SJCRH30 (cell line): ENCODE measurements at regions not wholly inside any gene's neighbourhood (a gene's known extent, or its start where the extent isn't known, plus 50 kb on each side); places are given as distances from the start of the nearest gene placed in this dataset.

Experiments
- DNase-seq, 2 experiments: peaks; one replicate each; pipeline ENCODE4 v3.0.0-alpha.2; 2015 to 2020
- H3K27ac ChIP-seq: fragments of 250-450 bp; sonication (Bioruptor Pico); 2 replicates; pipeline ENCODE4 v1.5.1; 2020; ENCODE audit warnings: mild to moderate bottlenecking, moderate library complexity
- H3K27me3 ChIP-seq: fragments of 250-450 bp; sonication (Bioruptor Pico); 2 replicates; pipeline ENCODE4 v1.5.1; 2020; ENCODE audit warnings: mild to moderate bottlenecking, moderate library complexity
- H3K36me3 ChIP-seq: fragments of 250-450 bp; sonication (Bioruptor Pico); 2 replicates; pipeline ENCODE4 v1.5.1; 2020; ENCODE audit warnings: mild to moderate bottlenecking, moderate library complexity
- H3K4me1 ChIP-seq: fragments of 250-450 bp; sonication (Bioruptor Pico); 2 replicates; pipeline ENCODE4 v1.5.1; 2020; ENCODE audit warnings: mild to moderate bottlenecking, moderate library complexity
- H3K4me3 ChIP-seq: fragments of 250-450 bp; sonication (Bioruptor Pico); 2 replicates; pipeline ENCODE4 v1.5.1; 2020; ENCODE audit warnings: mild to moderate bottlenecking, moderate library complexity
- H3K9me3 ChIP-seq: fragments of 250-450 bp; sonication (Bioruptor Pico); replicated peaks from 2 replicates; pipeline ENCODE4 v1.5.1; 2020; ENCODE audit warnings: mild to moderate bottlenecking, moderate library complexity

DNA sequence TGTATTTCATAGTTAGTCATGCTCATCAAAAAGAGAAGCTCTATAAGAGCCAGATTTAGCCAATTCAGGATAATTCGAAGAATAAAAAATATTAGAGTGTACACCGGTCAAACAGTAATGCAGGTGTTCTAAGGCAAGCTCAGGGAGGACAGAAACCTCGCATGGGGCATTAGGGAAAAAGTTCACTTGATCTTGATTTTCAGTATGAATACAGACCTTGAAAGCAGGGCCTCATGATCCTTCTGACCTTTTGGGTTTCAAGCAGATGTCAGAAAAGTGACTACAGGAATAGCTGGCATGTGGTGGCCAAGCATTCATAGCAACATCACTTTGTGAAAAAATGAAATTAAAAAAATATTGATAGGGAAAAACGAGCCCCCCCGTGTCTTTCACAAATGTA lies 394.9 kb downstream of the KIF4B start:
- H3K9me3 ChIP-seq = no peaks in the 10 kb centered on the region
- H3K27me3 ChIP-seq = peaks cover 6% of the 10 kb centered on the region; the same call in 1 of the 2 replicates
- no peak overlapping the region for H3K27ac ChIP-seq
- H3K4me3 ChIP-seq = no peak overlapping the region
- no peaks in the 10 kb centered on the region for H3K36me3 ChIP-seq
- DNase-seq = no peak
- H3K4me1 ChIP-seq = no peaks in the 10 kb centered on the region; the same call in 1 of the 2 replicates

DNA sequence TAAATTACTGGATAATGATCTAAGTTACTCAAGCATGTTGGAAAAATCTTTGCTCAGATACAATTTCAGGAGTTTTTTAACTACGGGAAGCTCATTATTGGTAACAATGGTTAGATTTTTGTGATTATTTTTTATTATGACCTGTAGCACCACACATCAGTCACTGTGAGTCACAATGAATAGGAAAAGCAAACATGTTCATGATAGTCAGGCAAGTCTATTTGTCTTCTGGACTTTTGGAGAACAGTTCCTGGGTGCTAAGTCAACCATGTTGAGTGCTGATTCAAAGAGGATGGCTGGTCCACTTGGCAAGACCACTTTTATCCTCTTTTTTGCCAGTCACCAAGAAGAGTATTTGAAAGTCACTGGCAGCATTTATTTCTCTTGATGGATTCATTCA lies 403.2 kb downstream of the KIF4B start:
- Histone ChIP-seq H3K4me3 (no peak overlapping the region), H3K27ac (no peak overlapping the region), H3K36me3 (no peaks in the 10 kb centered on the region), H3K9me3 (no peaks in the 10 kb centered on the region), H3K27me3 (peaks cover 4% of the 10 kb centered on the region; the same call in 1 of the 2 replicates), H3K4me1 (no peaks in the 10 kb centered on the region)
- DNase-seq = no peak

DNA sequence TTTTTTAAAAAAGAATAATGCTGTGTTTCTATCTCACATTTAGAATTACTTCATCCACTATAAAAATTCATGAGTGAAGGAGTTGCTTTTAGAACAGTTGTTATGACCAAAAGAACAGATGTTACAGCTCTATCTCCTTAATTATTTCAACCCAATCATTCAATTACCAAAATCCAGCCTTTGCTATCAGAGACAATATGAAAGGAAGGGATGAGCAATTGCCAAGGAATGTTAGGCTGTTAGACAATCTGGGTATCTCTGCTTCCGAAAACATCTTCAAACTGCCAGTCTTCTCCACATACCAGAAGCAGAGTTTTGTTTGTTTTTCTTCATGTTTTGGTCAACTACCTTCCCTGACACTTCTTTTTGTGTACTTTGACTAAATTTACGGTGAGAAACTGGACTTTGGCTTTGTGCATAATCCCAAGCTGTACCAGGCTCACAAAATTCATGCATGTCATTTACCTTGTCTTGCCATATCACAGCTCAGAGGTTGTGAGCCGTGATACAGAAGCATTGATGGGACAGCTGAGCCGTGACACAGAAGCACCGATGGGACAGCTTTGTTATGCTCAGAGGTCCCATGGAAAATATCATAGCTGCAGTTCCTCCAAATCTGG lies 405.5 kb downstream of the KIF4B start:
- no peak overlapping the region for H3K4me3 ChIP-seq
- H3K9me3 ChIP-seq = no peaks in the 10 kb centered on the region
- H3K27me3 ChIP-seq = 0 out of 2 replicates have a peak, but pooled peaks cover 3% of the 10 kb centered on the region
- no peak overlapping the region for H3K27ac ChIP-seq
- no peaks in the 10 kb centered on the region for H3K36me3 ChIP-seq
- no peak for DNase-seq
- H3K4me1 ChIP-seq = no peaks in the 10 kb centered on the region

DNA sequence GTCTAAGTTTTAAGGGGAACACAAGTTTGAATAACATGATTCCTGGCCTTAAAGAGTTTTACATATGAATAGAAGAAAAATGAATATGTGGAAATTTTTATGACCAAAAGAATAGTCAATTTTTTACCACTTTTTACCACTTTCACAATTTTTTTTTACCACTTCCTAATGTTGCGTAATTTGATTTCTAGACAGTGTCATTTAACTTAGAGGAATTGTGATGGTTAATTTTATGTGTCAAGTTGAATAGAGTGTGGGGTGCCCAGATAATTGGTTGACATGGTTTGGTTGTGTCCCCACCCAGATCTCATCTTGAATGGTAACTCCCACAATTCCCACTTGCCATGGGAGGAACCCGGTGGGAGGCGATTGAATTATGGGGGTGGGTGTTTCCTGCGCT lies 416.6 kb downstream of the KIF4B start:
- Histone ChIP-seq H3K27ac (no peak overlapping the region), H3K4me3 (no peak overlapping the region), H3K4me1 (no peaks in the 10 kb centered on the region), H3K36me3 (no peaks in the 10 kb centered on the region), H3K9me3 (no peaks in the 10 kb centered on the region), H3K27me3 (no peaks in the 10 kb centered on the region)
- no peak for DNase-seq

DNA sequence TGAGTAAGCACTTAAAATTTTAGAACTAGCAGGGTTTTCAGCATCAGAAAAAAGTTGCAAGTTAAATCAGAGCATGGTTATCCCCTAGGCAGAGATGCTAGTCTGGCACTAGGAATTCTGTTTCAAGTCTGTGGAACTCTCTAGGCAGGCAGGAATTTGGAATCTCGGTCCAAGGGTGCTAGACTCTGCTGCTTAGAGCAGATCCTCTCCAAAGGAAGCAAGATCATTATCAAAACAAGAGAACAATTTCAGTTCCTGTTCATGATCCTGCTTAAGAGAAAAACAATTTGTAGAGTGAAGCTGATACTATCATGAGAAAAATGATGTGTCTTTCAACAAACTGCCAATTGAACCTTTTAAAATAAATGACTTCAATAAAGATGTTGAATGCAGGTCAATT lies 420.7 kb downstream of the KIF4B start:
- Histone ChIP-seq H3K9me3 (no peaks in the 10 kb centered on the region), H3K27me3 (no peaks in the 10 kb centered on the region), H3K27ac (no peak overlapping the region), H3K36me3 (no peaks in the 10 kb centered on the region), H3K4me1 (no peaks in the 10 kb centered on the region), H3K4me3 (no peak overlapping the region)
- no peak for DNase-seq

DNA sequence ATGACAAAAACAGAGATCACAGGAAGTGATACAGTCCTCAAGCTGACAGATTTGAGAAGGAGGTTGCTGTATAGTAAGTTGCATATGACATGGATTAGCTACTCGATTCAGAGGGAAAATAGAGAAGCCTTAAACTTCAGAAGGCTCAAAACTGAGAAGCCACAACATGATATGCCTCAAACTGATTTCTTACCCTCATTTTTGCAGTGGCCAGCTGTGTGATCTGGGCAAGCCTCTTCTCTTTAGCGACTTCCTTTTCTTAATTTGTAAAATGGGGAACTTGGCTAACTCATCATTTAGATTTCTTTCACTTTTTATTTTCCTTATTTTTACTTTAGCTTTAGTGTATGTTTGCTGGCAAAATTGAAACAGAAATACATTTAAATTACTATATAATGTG lies 421.1 kb downstream of the KIF4B start:
- Histone ChIP-seq H3K4me3 (no peak overlapping the region), H3K27ac (no peak overlapping the region), H3K4me1 (no peaks in the 10 kb centered on the region)

DNA sequence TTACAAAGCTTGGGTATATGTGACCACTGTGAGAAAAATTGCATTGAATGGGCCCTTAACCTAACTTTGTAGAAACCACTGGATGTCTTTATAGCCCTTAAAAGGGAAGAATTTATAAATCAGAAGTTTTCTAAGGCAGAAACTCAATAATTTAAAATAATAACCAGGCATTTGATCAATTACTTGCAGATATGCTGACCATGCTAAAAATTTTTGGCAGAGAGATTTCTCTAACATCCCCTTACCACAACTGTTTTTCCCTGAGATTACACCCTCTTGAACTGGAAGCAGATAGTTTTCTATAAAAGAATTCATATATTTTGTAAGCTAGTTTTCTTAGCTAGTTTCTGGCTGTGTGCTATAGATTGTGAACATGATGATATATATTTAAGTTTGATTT lies 428.3 kb downstream of the KIF4B start:
- Histone ChIP-seq H3K4me1 (no peaks in the 10 kb centered on the region), H3K36me3 (no peaks in the 10 kb centered on the region), H3K4me3 (no peak overlapping the region), H3K27me3 (no peaks in the 10 kb centered on the region), H3K9me3 (no peaks in the 10 kb centered on the region), H3K27ac (no peak overlapping the region)
- no peak for DNase-seq

More for the DNA sequence above, 421.1 kb downstream of the KIF4B start:
- DNase-seq = no peak
- no peaks in the 10 kb centered on the region for H3K27me3 ChIP-seq
- no peaks in the 10 kb centered on the region for H3K36me3 ChIP-seq
- H3K9me3 ChIP-seq = no peaks in the 10 kb centered on the region

DNA sequence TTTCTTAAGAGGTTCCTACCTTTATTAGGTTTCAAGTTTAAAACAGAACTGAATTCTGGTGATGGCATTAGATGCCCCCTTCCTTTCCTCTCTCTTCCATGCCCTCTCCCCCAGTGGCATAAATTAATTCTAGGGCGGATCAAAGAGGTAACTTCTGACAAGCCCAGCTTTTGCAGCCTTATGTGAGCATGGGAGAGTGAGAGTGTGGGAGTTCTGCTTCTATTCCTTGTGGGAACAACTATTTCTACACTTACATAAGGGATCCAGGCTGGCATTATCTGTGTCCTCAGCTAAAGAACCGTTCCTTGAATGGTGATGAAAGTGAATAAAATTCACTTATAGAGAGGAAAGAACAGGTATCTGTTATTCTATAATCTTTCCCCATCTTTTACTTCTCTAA lies 437.6 kb downstream of the KIF4B start:
- Histone ChIP-seq H3K36me3 (no peaks in the 10 kb centered on the region), H3K27ac (no peak overlapping the region), H3K27me3 (no peaks in the 10 kb centered on the region), H3K4me3 (no peak overlapping the region), H3K4me1 (no peaks in the 10 kb centered on the region), H3K9me3 (no peaks in the 10 kb centered on the region)
- no peak for DNase-seq

DNA sequence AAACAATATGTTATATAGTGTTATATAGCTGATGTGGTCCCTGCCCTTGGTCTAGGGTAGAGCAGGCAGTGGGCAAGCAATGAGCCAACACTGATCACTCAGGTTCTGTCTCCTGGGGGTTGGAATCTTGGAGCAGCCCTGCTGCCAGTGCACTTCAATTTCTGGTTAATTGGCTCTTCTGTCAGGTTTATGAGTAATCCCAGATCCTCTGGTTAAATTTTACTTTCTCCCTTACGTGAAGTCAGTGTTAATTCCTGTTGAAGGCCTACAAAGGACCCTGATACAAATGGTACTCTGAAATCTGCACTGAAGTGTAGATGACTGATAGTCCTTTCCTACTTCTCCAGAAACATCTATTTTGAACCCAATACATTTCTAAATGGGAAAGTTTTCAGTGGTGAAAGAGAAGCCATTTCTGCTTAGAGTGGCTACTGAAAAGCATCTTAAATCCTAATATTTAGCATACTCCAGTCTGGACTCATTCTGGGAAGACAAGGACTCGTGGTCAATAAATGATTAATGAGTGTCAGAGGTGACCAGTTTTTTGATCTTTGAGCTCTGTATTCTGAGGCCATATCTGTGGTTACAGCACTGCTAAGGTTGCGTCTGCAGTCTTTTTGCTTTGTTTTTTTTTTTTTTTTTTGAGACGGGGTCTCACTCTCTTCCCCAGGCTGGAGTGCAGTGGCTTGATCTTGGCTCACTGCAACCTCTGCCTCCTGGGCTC lies 442.4 kb downstream of the KIF4B start:
- Histone ChIP-seq H3K27ac (no peak overlapping the region), H3K4me1 (no peaks in the 10 kb centered on the region), H3K36me3 (no peaks in the 10 kb centered on the region), H3K9me3 (no peaks in the 10 kb centered on the region), H3K27me3 (no peaks in the 10 kb centered on the region), H3K4me3 (no peak overlapping the region)
- DNase-seq = no peak

DNA sequence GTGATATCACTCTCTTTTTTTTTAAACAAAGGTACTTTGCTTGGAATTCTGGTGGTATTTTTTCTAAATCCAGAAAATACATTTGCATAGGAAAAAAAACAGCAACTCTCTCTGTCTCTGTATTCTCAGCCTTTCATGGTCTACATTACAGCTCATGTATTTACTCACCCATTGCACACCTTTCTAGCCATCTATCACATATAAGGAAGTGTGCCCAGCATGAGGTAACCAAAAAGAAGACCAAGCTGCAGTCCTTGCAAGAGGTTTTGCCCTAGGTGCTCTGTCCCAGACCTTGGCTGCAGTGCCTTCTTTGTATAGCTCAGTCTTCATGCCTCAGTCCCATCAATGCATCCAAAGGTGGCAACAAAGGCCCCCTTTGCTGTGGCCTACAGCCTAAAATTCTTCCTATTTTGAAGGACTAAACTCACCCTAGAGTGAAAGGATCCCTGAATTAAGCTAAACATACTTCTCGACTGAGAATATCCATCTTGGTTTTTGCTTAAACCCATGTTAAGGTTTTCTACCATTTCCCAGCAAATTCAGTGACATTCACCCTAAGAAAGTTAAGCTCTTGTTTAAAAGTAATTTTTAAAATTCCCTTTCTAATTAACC lies 446.4 kb downstream of the KIF4B start:
- Histone ChIP-seq H3K4me3 (no peak overlapping the region), H3K27me3 (no peaks in the 10 kb centered on the region), H3K36me3 (no peaks in the 10 kb centered on the region), H3K9me3 (no peaks in the 10 kb centered on the region), H3K4me1 (no peaks in the 10 kb centered on the region), H3K27ac (no peak overlapping the region)
- DNase-seq = no peak

DNA sequence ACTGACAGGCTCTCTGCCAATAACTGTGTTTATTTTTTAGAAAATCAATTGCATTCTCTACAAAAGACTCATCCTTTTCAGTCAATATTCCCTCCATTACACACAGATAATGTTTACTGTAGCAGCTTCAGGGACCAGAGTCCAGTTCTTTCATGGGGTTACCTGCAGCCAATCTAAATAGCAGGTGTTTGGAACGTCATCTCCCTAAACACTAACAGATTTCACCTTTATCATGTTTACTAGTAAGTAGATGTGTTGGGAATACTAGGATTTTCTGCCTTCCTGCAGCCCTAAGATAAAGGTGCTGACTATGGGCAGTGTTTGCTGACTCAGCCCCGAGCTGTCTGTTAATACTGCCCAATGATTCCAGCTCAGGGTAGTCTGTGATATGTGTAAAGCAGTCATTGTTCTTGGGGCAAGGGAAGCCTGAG lies 447.0 kb downstream of the KIF4B start:
- no peaks in the 10 kb centered on the region for H3K9me3 ChIP-seq
- no peaks in the 10 kb centered on the region for H3K36me3 ChIP-seq
- no peaks in the 10 kb centered on the region for H3K27me3 ChIP-seq
- no peak overlapping the region for H3K27ac ChIP-seq
- no peak overlapping the region for H3K4me3 ChIP-seq
- DNase-seq = no peak
- H3K4me1 ChIP-seq = no peaks in the 10 kb centered on the region

DNA sequence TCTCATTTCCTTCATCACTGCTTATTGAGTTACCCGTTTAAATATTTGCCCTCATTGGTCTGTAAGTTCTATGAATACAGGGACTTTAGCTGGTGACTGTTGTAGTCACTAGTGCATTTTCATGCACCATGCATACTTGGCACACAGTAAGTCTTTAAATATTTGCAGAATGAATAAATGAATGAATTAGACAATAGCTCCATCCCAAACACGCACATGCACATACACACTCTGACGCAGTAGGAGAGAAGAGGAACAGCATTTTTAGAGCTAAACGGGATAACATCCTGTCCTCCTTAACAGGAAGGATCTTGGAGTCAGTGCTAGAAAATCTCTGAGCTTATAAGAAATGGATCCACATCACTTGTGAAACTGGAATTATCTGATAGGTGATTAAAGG lies 447.7 kb downstream of the KIF4B start:
- H3K27me3 ChIP-seq = no peaks in the 10 kb centered on the region
- H3K27ac ChIP-seq = no peak overlapping the region
- no peaks in the 10 kb centered on the region for H3K9me3 ChIP-seq

DNA sequence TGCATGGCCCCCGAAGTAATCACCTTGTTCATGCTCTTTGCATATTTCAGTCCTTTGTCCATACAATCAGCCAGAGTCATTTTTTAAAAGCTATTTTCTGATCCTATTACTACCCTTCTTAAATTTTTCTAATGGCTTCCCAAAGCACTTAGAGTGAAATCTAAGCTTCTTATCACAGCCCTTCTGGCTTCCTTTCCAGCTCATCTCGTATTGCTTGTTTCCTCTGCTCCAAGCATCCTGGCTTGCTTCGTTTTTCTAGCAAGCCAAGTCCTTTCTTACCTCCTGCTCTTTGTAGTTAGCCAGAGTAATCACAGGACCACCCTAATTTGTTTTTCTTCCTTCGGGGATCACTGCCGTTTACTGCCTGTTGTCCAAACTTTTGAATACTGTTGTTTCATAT lies 453.3 kb downstream of the KIF4B start:
- Histone ChIP-seq H3K4me1 (no peaks in the 10 kb centered on the region), H3K4me3 (no peak overlapping the region), H3K9me3 (no peaks in the 10 kb centered on the region), H3K36me3 (no peaks in the 10 kb centered on the region), H3K27me3 (no peaks in the 10 kb centered on the region), H3K27ac (no peak overlapping the region)
- DNase-seq = no peak

More for the DNA sequence above, 447.7 kb downstream of the KIF4B start:
- H3K4me3 ChIP-seq = no peak overlapping the region
- no peaks in the 10 kb centered on the region for H3K4me1 ChIP-seq
- no peak for DNase-seq
- H3K36me3 ChIP-seq = no peaks in the 10 kb centered on the region

DNA sequence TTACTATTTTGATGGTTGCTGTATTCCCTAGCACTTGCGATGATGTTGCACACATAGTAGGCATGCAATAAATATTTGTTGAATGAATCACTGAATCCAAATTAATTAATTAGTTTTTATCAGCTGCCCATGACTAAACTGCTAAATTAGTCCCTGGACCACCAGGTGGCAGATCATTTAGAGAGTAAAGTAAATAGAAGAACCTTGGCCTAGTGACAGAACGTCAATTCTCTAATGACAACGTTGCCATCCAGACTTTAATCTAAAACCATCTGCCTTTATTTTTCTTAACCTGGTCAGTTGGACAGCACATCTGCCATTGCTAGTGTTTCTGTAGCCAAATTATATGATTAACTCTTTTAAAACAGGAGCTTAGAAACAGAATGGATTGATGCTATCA lies 457.5 kb downstream of the KIF4B start:
- no peak for DNase-seq
- Histone ChIP-seq H3K27me3 (no peaks in the 10 kb centered on the region), H3K4me1 (no peaks in the 10 kb centered on the region), H3K9me3 (no peaks in the 10 kb centered on the region), H3K36me3 (no peaks in the 10 kb centered on the region), H3K27ac (no peak overlapping the region), H3K4me3 (no peak overlapping the region)

DNA sequence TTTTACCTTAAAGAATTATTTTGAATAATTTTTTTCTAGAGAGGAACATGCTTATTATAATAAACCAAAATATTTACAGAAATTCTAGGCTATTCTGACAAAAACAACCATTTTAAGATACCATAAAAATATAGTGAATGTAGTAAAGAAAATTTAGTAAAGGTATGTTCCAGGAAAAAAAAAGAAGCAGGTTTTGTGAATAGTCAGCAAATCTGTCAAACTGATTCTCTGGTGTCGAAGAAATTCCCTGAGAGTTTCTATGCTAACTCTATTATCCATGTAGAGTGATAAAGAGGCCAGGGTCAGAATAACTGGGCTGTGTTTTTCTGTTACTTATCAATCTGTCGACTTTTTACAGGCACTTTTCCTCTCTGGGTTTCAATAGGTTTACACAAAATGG lies 459.2 kb downstream of the KIF4B start:
- Histone ChIP-seq H3K4me1 (no peaks in the 10 kb centered on the region), H3K36me3 (no peaks in the 10 kb centered on the region), H3K9me3 (no peaks in the 10 kb centered on the region), H3K27me3 (no peaks in the 10 kb centered on the region), H3K4me3 (no peak overlapping the region), H3K27ac (no peak overlapping the region)
- DNase-seq = no peak
